COLO668 (cell line): ENCODE measurements at regions not wholly inside any gene's neighbourhood (a gene's known extent, or its start where the extent isn't known, plus 50 kb on each side); places are given as distances from the start of the nearest gene placed in this dataset.
A peak's percentile ranks its signal among the peaks of the same experiment; 100 is the strongest.

Experiments
- DNase-seq: peaks from one replicate; lab custom pipeline; 2025; ENCODE audit not compliant: unreplicated experiment; lab: John Stamatoyannopoulos, UW

- DNase-seq: no peak
These were observed 151.0 kb downstream of the OSR1 start for GRCh38 chr2:19207452-19207851.

DNA sequence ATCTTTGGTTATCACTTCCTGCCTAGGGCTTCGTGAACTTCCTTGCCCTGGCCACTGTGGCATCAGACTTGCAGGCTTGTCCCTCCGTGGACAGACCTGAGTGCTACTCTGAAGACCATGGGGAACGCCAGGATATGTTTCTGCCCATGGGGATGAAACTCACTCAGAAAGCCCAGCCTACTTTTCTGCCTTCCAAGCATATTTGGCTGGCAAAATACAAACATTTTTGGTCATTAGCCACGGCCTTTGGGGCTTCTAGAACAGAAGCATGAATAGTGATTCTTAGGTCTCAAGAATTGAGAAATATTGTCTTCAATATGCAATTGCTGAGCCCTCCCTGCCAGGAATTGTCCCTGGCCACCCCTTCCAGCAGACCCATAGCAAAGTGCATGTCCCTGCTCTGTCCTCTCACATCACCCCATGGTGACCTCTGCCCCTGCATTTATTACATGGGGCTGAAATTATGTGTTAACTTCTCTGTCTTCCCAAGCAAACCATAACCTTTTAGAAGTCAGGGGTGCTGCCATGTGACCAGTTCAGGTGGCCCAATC is 152.4 kb downstream of the OSR1 start:
- no peak for DNase-seq

DNA sequence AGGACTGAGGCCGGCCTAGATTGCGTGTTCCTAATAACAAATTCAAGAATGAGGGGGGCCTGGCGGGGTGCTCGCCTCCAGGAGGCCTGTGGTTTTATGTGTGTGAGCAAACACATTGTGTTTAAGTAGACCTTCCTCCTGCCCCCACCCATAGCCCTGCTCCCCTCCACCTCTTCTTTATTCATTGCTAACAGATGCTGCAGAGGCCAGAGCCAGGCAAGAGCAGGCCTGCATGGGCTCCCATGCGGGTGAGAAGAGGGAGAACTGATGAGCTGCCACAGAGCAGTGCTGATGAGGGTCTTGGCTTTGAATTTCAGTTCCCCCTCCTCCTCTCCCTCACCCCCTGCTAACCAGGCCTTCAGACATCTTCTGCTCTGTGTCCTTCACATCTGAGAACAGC is 154.6 kb downstream of the OSR1 start:
- DNase-seq: no peak

GRCh38 chr2:19201911-19202462 is 156.4 kb downstream of the OSR1 start:
- no peak for DNase-seq

DNA sequence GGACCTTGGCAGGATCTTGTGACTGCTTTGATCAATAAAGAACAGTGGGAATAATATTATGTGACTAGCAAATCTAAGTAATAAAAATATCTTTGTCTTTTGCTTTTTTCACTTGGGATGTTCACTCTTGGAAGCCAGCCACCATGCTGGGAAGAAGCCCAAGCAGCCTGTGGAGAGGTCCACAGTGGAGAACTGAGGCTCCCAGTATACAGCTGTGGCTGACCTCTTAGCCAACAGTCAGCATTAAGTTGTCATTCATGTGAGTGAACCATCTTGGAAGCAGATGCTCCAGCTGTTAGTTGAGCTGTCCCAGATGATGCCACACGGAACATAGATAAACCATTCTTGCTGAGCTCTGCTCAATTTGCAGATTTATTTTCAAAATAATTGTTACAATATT is 160.0 kb downstream of the OSR1 start:
- no peak for DNase-seq

DNA sequence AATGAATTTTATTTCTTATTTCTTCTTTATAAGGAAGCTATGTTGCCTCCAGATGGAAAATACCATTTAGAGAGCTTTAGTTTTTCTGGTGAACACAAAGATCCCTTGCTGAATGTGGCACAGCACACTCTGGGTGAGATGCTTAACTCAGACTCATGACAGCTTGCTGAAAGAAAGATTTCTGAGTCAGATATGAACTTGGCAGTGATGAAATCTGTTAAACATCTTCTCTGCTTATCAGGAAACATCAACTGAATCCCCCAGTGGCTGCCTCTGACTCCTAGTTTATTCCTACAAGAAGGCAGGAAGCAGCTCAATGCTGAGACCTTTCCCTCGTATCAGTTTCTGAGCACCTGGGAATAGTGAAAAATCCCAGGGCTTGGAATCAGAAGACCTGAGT is 162.8 kb downstream of the OSR1 start:
- no peak for DNase-seq

DNA sequence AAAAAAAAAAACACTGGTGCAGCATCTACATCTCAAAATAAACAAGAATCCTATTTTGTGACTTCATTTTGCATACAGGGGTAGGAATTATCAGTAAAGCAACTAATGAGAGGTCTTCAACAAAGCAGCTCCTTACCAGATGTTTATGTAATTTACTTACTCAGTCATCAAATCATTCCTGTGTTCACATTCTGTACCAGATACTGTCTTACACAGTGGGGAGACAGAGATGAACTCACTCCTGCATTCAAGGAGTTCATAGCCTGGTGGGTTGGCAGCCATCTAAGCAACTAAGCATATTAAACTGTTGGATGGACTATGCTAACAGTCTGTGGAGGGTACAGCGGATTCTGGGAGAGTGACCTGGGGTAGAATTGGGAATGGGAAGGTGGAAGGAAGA is 169.0 kb downstream of the OSR1 start:
- no peak for DNase-seq

DNA sequence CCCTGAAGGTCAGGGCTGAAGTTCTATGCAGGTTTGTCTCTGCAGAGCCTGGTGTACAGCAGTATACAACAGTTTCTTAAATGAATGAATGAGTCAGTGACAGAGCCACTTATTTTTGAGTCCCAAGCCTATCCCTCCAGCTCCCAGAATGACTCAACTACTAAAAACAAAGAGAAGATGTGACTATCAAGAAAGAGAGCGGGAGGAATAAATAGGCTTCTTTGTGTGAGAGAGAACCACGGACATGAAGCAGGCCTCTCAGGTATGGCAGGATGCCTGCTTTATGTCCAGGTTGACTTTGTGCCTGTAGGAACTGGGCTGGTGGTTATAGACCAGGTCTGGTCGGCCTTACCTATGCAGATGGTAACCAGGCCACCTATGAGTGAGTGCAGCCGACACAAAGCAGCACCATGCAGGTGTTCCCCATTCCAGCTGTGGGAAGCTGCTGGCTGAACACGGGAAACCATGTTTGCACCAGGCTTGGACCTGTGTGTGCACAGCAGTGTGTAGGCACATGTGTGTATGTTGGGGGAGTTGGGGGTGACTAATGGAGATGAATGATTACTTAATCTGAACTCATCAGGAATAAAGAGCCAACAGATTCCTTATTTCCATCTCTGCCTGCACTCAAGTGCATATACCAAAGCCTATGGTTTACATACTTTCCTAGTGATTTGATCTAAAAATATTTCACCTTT is 171.0 kb downstream of the OSR1 start:
- no peak for DNase-seq

- no peak for DNase-seq
These were observed 173.3 kb downstream of the OSR1 start for GRCh38 chr2:19185086-19185485.

- no peak for DNase-seq
These were observed 180.2 kb downstream of the OSR1 start for GRCh38 chr2:19178175-19178574.

GRCh38 chr2:19176977-19177376 is 181.4 kb downstream of the OSR1 start:
- DNase-seq: no peak

DNA sequence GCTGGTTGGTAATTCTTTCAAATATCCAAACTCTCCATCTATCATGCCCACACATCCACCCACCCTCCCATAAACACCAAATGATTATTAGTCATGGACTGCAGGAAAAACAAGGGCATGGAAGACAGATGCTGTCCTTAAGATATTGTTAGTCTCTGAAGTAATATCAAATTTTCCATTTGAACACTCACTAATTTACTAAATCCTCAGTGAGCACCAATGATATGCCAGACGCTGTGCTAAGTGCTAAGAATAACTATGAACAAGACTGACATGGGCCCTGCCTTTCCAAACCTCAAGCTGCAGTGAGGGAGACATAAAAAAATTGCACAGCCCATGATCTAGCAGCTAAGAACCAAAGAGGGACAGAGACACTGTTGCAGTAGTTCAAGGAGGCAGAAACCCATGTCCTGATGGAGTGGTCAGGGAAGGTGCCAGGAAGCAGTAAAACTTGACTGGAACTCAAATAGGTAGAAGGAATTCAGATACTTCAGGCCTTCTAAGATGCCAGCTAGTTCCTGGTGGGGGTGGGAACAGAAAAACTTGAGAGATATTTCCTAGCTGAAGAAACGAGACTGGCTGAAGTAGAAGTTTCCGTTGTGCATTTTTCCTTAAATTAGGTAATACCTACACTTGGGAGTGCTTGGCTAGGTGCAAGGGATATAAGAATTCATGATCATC is 182.1 kb downstream of the OSR1 start:
- DNase-seq: no peak

DNA sequence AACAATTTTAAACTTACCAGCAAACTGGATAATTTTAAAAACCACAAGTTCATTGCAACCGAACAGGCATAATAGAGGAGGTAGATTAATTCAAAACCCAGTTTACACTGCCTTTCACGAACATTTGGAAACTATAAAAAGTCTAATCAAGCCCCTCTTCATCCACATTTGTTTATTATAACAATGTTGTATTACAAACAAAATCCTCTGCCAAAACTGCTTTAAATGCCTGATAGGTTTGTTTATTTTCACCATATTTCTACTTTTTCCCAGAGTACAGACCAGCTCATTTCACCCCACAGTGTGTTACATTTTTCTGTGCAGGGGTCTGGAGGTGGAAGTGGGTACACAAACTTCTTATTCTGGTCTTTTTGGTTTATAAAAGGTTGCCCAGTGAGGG is 184.2 kb downstream of the OSR1 start:
- no peak for DNase-seq

- no peak for DNase-seq
These were observed 187.0 kb downstream of the OSR1 start for GRCh38 chr2:19171409-19171808.

GRCh38 chr2:19169134-19169768 is 189.2 kb downstream of the OSR1 start:
- no peak for DNase-seq

DNA sequence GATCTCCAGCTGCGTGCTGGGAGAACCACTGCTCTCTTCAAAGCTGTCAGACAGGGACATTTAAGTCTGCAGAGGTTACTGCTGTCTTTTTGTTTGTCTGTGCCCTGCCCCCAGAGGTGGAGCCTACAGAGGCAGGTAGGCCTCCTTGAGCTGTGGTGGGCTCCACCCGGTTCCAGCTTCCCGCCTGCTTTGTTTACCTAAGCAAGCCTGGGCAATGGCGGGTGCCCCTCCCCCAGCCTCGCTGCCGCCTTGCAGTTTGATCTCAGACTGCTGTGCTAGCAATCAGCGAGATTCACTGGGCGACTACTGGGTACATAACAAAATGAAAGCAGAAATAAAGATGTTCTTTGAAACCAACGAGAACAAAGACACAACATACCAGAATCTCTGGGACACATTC is 194.3 kb downstream of the OSR1 start:
- peak; percentile 8 for DNase-seq

- no peak for DNase-seq
These were observed 199.5 kb downstream of the OSR1 start for GRCh38 chr2:19158896-19159295.

DNA sequence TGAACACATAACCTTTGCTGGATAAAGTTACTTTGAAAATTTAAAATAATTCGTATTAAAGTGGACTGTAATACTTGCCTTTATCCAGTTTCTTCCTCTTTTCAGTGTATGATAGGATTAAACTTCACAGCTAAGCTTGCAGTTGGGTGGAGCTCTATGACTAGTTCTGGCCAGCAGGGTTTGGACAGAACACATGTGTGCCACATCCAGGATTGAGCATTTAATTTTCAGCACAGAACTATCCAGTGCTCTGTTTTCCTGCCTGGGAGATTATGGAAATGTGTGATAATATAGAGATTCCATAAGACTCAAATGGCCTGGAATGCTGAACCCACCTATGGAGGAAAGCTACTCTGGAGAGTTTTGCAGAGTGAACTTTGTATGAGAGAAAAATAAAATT is 200.2 kb downstream of the OSR1 start:
- no peak for DNase-seq

- DNase-seq: no peak
These were observed 201.8 kb downstream of the OSR1 start for GRCh38 chr2:19156646-19157045.

GRCh38 chr2:19150726-19151125 is 207.7 kb downstream of the OSR1 start:
- DNase-seq: no peak

DNA sequence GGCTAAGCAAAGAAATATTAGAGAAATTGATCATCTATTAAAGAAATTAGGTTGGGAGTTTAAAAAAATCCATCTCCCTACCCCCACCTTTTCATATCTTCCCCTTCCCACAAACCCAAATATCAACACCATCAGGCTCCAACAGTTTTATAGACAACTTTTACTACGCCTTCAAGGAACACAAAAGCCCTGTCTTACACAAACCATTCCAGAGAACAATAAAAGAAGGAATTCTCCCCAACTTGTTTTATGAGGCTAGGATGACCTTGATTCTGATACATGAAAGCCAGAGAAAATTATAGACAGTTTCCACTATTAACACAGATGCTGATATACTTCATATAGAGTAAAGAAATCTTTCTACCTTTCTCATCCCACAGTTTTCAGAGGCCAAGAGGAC is 211.6 kb downstream of the OSR1 start:
- no peak for DNase-seq
